ENCODE measurements at regions not wholly inside any gene's neighbourhood (a gene's known extent, or its start where the extent isn't known, plus 50 kb on each side); places are given as distances from the start of the nearest gene placed in this dataset.

- Mint-ChIP-seq H3K27me3 (ENCODE audit: insufficient read depth, unreplicated experiment) (no peaks in the 10 kb centered on the region), H3K36me3 (ENCODE audit: insufficient read depth, unreplicated experiment) (no peaks in the 10 kb centered on the region), H3K4me1 (ENCODE audit: insufficient read depth, unreplicated experiment) (peaks cover 5% of the 10 kb centered on the region), H3K4me3 (ENCODE audit: unreplicated experiment) (no peak overlapping the region), H3K27ac (ENCODE audit: low read depth, unreplicated experiment) (no peak overlapping the region), H3K9me3 (ENCODE audit: unreplicated experiment) (no peaks in the 10 kb centered on the region)
- BruUV-seq (replicated peaks), result no TSS peak
- CTCF ChIA-PET, result no interaction called here
- no peak for DNase-seq (ENCODE audit: unreplicated experiment)
- TF ChIP-seq CTCF (IDR thresholded peaks at IDR 0.05; ENCODE audit: unreplicated experiment), result no peak
- intact Hi-C loops (cut with micrococcal nuclease), result no loop called here
- POLR2A ChIA-PET, result interaction anchor here (0.6 kb wide), 3 partner anchors 10 to 267 kb away, joined by 3 read pairs; no protein-coding TSS in a partner anchor
Observed at GRCh38 chr11:109972181-109972715, 120.9 kb upstream of the ZC3H12C start.

- Mint-ChIP-seq H3K4me3 (ENCODE audit: unreplicated experiment) (no peak overlapping the region), H3K27me3 (ENCODE audit: insufficient read depth, unreplicated experiment) (no peaks in the 10 kb centered on the region), H3K36me3 (ENCODE audit: insufficient read depth, unreplicated experiment) (no peaks in the 10 kb centered on the region), H3K9me3 (ENCODE audit: unreplicated experiment) (no peaks in the 10 kb centered on the region), H3K4me1 (ENCODE audit: insufficient read depth, unreplicated experiment) (peaks cover 5% of the 10 kb centered on the region), H3K27ac (ENCODE audit: low read depth, unreplicated experiment) (no peak overlapping the region)
- intact Hi-C loops (cut with micrococcal nuclease), result no loop called here
- ChIA-PET CTCF (no interaction called here), POLR2A (interaction anchor here (0.6 to 1.5 kb wide), 3 partner anchors 10 to 243 kb away, joined by 3 read pairs; partner anchors contain the start of gene ZC3H12C)
- peak; percentile 2 for DNase-seq (ENCODE audit: unreplicated experiment)
- no TSS peak for BruUV-seq (replicated peaks)
- TF ChIP-seq CTCF (IDR thresholded peaks at IDR 0.05; ENCODE audit: unreplicated experiment), result no peak
Observed at GRCh38 chr11:109972939-109973338, 120.3 kb upstream of the ZC3H12C start.

DNA sequence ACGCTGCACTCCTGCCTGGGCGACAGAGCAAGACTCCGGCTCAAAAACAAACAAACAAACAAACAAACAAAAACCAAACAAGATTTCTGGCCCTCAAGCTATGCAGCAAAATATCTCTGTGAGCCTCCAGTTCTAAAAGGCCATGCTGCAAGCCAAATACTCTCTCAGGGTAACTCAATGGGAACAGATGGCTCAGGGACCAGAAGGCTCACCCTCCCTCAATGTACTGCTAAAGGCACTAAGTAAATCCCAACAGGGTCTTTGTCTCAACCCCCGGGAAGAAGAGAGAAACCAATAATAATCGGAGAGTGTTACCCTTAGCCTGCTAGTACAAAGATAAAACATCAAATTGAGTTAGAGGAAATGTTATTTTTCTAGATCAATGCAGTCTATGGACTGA, 119.7 kb upstream of the ZC3H12C start:
- Mint-ChIP-seq H3K4me1 (ENCODE audit: insufficient read depth, unreplicated experiment) (peaks cover 5% of the 10 kb centered on the region), H3K4me3 (ENCODE audit: unreplicated experiment) (no peak overlapping the region), H3K36me3 (ENCODE audit: insufficient read depth, unreplicated experiment) (no peaks in the 10 kb centered on the region), H3K27ac (ENCODE audit: low read depth, unreplicated experiment) (no peak overlapping the region), H3K9me3 (ENCODE audit: unreplicated experiment) (no peaks in the 10 kb centered on the region), H3K27me3 (ENCODE audit: insufficient read depth, unreplicated experiment) (no peaks in the 10 kb centered on the region)
- POLR2A ChIA-PET, result interaction anchor here (1.5 kb wide), 1 partner anchor 120 kb away, joined by 3 read pairs; the partner anchor contains the start of gene ZC3H12C
- intact Hi-C loops (cut with micrococcal nuclease), result no loop called here
- DNase-seq (ENCODE audit: unreplicated experiment), result no peak
- BruUV-seq (replicated peaks), result no TSS peak
- CTCF ChIA-PET, result no interaction called here
- TF ChIP-seq CTCF (IDR thresholded peaks at IDR 0.05; ENCODE audit: unreplicated experiment), result no peak

- POLR2A ChIA-PET, result no interaction called here
Observed at GRCh38 chr11:109974523-109974922, 118.7 kb upstream of the ZC3H12C start.

More at GRCh38 chr11:109974523-109974922, 118.7 kb upstream of the ZC3H12C start:
- Mint-ChIP-seq H3K36me3 (ENCODE audit: insufficient read depth, unreplicated experiment) (no peaks in the 10 kb centered on the region), H3K4me3 (ENCODE audit: unreplicated experiment) (no peak overlapping the region), H3K9me3 (ENCODE audit: unreplicated experiment) (no peaks in the 10 kb centered on the region), H3K27me3 (ENCODE audit: insufficient read depth, unreplicated experiment) (no peaks in the 10 kb centered on the region), H3K27ac (ENCODE audit: low read depth, unreplicated experiment) (no peak overlapping the region), H3K4me1 (ENCODE audit: insufficient read depth, unreplicated experiment) (peaks cover 5% of the 10 kb centered on the region)
- TF ChIP-seq CTCF (IDR thresholded peaks at IDR 0.05; ENCODE audit: unreplicated experiment), result no peak
- BruUV-seq (replicated peaks), result no TSS peak
- DNase-seq (ENCODE audit: unreplicated experiment), result no peak
- CTCF ChIA-PET, result no interaction called here
- intact Hi-C loops (cut with micrococcal nuclease), result no loop called here
